ENCODE measurements at regions not wholly inside any gene's neighbourhood (a gene's known extent, or its start where the extent isn't known, plus 50 kb on each side); places are given as distances from the start of the nearest gene placed in this dataset.

- no peaks in the 10 kb centered on the region for H3K4me1 ChIP-seq (replicated peaks in 1 of 2; ENCODE audit: control insufficient read depth in 2 of 2, insufficient read depth in 2 of 2, low read length in 2 of 2)
- no peak overlapping the region for H3K27ac ChIP-seq (ENCODE audit: extremely low read depth, low read depth, low read length)
- no TSS peak for BruUV-seq (replicated peaks)
- DNase-seq (ENCODE audit: extremely low read depth in 1 of 4, low spot score in 3 of 4) (no peak), FAIRE-seq (no peak), ATAC-seq (no peak; the same call in 2 of the 3 replicates)
- in situ Hi-C loops (cut with MboI) (loop anchor here (10.0 to 25.0 kb wide), 4 partner anchors 469 to 1206 kb away; no protein-coding TSS in a partner anchor), intact Hi-C loops (cut with micrococcal nuclease) (no loop called here)
- no peaks in the 10 kb centered on the region for H3K9me3 ChIP-seq (replicated peaks; ENCODE audit: control insufficient read depth, insufficient read depth, low read depth, low read length)
- no peak overlapping the region for H3K9ac ChIP-seq (ENCODE audit: insufficient read depth in 1 of 2, low read depth in 2 of 2, low read length in 2 of 2)
- H3K27me3 ChIP-seq (ENCODE audit: control insufficient read depth in 2 of 2, insufficient read depth in 2 of 2, low read length in 2 of 2), result no peaks in the 10 kb centered on the region
- H3K36me3 ChIP-seq (ENCODE audit: control insufficient read depth, insufficient read depth, low read length), result no peaks in the 10 kb centered on the region
- POLR2A ChIA-PET, result no interaction called here
- TF ChIP-seq HES1 (IDR thresholded peaks at IDR 0.05; ENCODE audit: low read depth), result no peak
- no peak for TF ChIP-seq ZNF408 (CRISPR knock-in tag; IDR thresholded peaks at IDR 0.05; ENCODE audit: low read depth)
- TF ChIP-seq XRCC4 (IDR thresholded peaks at IDR 0.05; ENCODE audit: extremely low read depth, insufficient read depth, insufficient read length), result no peak
- TF ChIP-seq NR2F6 (CRISPR knock-in tag; IDR thresholded peaks at IDR 0.05), result no peak
- TF ChIP-seq, protein P1, sequence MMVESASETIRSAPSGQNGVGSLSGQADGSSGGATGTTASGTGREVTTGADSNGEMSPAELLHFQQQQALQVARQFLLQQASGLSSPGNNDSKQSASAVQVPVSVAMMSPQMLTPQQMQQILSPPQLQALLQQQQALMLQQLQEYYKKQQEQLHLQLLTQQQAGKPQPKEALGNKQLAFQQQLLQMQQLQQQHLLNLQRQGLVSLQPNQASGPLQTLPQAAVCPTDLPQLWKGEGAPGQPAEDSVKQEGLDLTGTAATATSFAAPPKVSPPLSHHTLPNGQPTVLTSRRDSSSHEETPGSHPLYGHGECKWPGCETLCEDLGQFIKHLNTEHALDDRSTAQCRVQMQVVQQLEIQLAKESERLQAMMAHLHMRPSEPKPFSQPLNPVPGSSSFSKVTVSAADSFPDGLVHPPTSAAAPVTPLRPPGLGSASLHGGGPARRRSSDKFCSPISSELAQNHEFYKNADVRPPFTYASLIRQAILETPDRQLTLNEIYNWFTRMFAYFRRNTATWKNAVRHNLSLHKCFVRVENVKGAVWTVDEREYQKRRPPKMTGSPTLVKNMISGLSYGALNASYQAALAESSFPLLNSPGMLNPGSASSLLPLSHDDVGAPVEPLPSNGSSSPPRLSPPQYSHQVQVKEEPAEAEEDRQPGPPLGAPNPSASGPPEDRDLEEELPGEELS (CRISPR knock-in tag; IDR thresholded peaks at IDR 0.05; ENCODE audit: borderline replicate concordance), result no peak
- no peak for TF ChIP-seq ZFP30 (CRISPR knock-in tag; IDR thresholded peaks at IDR 0.05; ENCODE audit: borderline replicate concordance)
- TF ChIP-seq FOS (IDR thresholded peaks at IDR 0.05; ENCODE audit: extremely low read depth, insufficient read length), result no peak
- no peak for TF ChIP-seq ZNF146 (CRISPR knock-in tag; IDR thresholded peaks at IDR 0.05; ENCODE audit: unreplicated experiment)
- TF ChIP-seq ZNF165 (CRISPR knock-in tag; IDR thresholded peaks at IDR 0.05; ENCODE audit: borderline replicate concordance), result no peak
- no peak for TF ChIP-seq RAD51 (IDR thresholded peaks at IDR 0.05; ENCODE audit: borderline replicate concordance, low read depth)
- no peak for TF ChIP-seq SRF (CRISPR knock-in tag; IDR thresholded peaks at IDR 0.05)
- no peak for TF ChIP-seq HNRNPL (IDR thresholded peaks at IDR 0.05; ENCODE audit: low read depth, low read length)
- TF ChIP-seq RBM22 (IDR thresholded peaks at IDR 0.05; ENCODE audit: low read depth, low read length, poor library complexity, severe bottlenecking), result no peak
- TF ChIP-seq, protein P2, sequence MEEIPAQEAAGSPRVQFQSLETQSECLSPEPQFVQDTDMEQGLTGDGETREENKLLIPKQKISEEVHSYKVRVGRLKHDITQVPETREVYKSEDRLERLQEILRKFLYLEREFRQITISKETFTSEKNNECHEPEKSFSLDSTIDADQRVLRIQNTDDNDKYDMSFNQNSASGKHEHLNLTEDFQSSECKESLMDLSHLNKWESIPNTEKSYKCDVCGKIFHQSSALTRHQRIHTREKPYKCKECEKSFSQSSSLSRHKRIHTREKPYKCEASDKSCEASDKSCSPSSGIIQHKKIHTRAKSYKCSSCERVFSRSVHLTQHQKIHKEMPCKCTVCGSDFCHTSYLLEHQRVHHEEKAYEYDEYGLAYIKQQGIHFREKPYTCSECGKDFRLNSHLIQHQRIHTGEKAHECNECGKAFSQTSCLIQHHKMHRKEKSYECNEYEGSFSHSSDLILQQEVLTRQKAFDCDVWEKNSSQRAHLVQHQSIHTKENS (CRISPR knock-in tag; IDR thresholded peaks at IDR 0.05), result no peak
- TF ChIP-seq, protein P3, sequence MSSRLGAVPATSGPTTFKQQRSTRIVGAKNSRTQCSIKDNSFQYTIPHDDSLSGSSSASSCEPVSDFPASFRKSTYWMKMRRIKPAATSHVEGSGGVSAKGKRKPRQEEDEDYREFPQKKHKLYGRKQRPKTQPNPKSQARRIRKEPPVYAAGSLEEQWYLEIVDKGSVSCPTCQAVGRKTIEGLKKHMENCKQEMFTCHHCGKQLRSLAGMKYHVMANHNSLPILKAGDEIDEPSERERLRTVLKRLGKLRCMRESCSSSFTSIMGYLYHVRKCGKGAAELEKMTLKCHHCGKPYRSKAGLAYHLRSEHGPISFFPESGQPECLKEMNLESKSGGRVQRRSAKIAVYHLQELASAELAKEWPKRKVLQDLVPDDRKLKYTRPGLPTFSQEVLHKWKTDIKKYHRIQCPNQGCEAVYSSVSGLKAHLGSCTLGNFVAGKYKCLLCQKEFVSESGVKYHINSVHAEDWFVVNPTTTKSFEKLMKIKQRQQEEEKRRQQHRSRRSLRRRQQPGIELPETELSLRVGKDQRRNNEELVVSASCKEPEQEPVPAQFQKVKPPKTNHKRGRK (tag; IDR thresholded peaks at IDR 0.05), result no peak
- TF ChIP-seq SMARCB1 (IDR thresholded peaks at IDR 0.05; ENCODE audit: insufficient read length, low read depth), result no peak
- no peak for TF ChIP-seq FOXA3 (CRISPR knock-in tag; conservative IDR thresholded peaks at IDR 0.05 in 1 of 2, IDR thresholded peaks at IDR 0.05 in 1 of 2)
- H4K20me1 ChIP-seq (replicated peaks; ENCODE audit: control insufficient read depth, insufficient read depth, low read length), result no peaks in the 10 kb centered on the region
- CTCF ChIA-PET (ENCODE audit: low intra/inter-chr PET ratio), result no interaction called here
- no peak overlapping the region for H3K4me2 ChIP-seq (ENCODE audit: insufficient read depth, low read length)
- WGBS (ENCODE audit: insufficient coverage, low coverage, missing lambda C conversion rate), result 4% methylated on average over 4 of the region's 4 CpGs
- no peaks in the 10 kb centered on the region for H3K9me1 ChIP-seq (ENCODE audit: control insufficient read depth, insufficient read depth, low read length)
- no peaks in the 10 kb centered on the region for H3K79me2 ChIP-seq (ENCODE audit: control insufficient read depth, insufficient read depth, low read length)
- no peak overlapping the region for H2AFZ ChIP-seq (ENCODE audit: low read depth, low read length)
- no peak overlapping the region for H3K4me3 ChIP-seq
Observed at GRCh38 chr15:21267671-21268395, 172.5 kb downstream of the POTEB3 start.
